ENCODE measurements at regions not wholly inside any gene's neighbourhood (a gene's known extent, or its start where the extent isn't known, plus 50 kb on each side); places are given as distances from the start of the nearest gene placed in this dataset.

GRCh38 chr17:83029571-83029970 lies 49.8 kb upstream of the METRNL start:
- TF ChIP-seq POLR2A (IDR thresholded peaks at IDR 0.05; ENCODE audit: low read depth, low read length) (no peak), POLR2AphosphoS5 (IDR thresholded peaks at IDR 0.05; ENCODE audit: insufficient read depth, low read depth, low read length) (no peak), CTCF (IDR thresholded peaks at IDR 0.05; ENCODE audit: extremely low read depth in 1 of 2, insufficient read depth in 1 of 2, low read depth in 1 of 2, low read length in 2 of 2) (no peak), EZH2 (IDR thresholded peaks at IDR 0.05; ENCODE audit: borderline replicate concordance, low read depth, low read length, severe bottlenecking) (no peak), MAX (IDR thresholded peaks at IDR 0.05; ENCODE audit: insufficient read depth, insufficient read length) (no peak), JUN (IDR thresholded peaks at IDR 0.05; ENCODE audit: borderline replicate concordance, insufficient read depth, insufficient read length, low read depth) (no peak), GATA2 (IDR thresholded peaks at IDR 0.05; ENCODE audit: insufficient read depth, insufficient read length, low read depth, low read length) (no peak), FOS (IDR thresholded peaks at IDR 0.05; ENCODE audit: borderline replicate concordance, insufficient read depth, low read length) (no peak)
